SK-N-SH treated with all-trans-retinoic acid at 6 μM for 48 hours (cell line): ENCODE measurements at regions not wholly inside any gene's neighbourhood (a gene's known extent, or its start where the extent isn't known, plus 50 kb on each side); places are given as distances from the start of the nearest gene placed in this dataset.

Experiments used
- ATAC-seq: fragments of 200-7000 bp; cut with Tn5 transposase; 3 replicates; pipeline ENCODE4 v1.9.1; 2020; ENCODE audit warnings: mild to moderate bottlenecking, moderate library complexity
- ARNTL ChIP-seq: fragments of 450-650 bp; formaldehyde crosslinking; IDR thresholded peaks from 2 replicates; pipeline ENCODE4 v1.5.0; 2020; ENCODE audit warnings: low read depth, mild to moderate bottlenecking, moderate library complexity, borderline replicate concordance
- BACH2 ChIP-seq: fragments of 250-450 bp; sonication (Bioruptor Pico); IDR thresholded peaks from 2 replicates; pipeline ENCODE4 v1.9.0; 2021; ENCODE audit warnings: mild to moderate bottlenecking, borderline replicate concordance
- CREB5 ChIP-seq: fragments of 250-450 bp; sonication (Bioruptor Pico); IDR thresholded peaks from 2 replicates; pipeline ENCODE4 v1.5.1; 2020; ENCODE audit warnings: low read depth, mild to moderate bottlenecking, moderate library complexity
- CSDC2 ChIP-seq: fragments of 250-450 bp; sonication (Bioruptor Pico); IDR thresholded peaks from 2 replicates; pipeline ENCODE4 v1.5.0; 2020; ENCODE audit warnings: mild to moderate bottlenecking, moderate library complexity
- ESRRG ChIP-seq: fragments of 250-450 bp; sonication (Bioruptor Pico); IDR thresholded peaks from 2 replicates; pipeline ENCODE4 v1.6.1; 2021; ENCODE audit warnings: mild to moderate bottlenecking
- GLIS3 ChIP-seq: fragments of 250-450 bp; sonication (Bioruptor Pico); IDR thresholded peaks from 2 replicates; pipeline ENCODE4 v1.5.0; 2020; ENCODE audit warnings: mild to moderate bottlenecking, moderate library complexity
- ISL1 ChIP-seq: fragments of 250-450 bp; sonication (Bioruptor Pico); IDR thresholded peaks from 2 replicates; pipeline ENCODE4 v2.1.2; 2022; ENCODE audit warnings: mild to moderate bottlenecking, moderate library complexity
- OSR1 ChIP-seq: fragments of 250-450 bp; sonication (Bioruptor Pico); IDR thresholded peaks from 2 replicates; pipeline ENCODE4 v1.8.0; 2022; ENCODE audit warnings: moderate library complexity, mild to moderate bottlenecking, inconsistent platforms
- PPARA ChIP-seq: fragments of 250-450 bp; sonication (Bioruptor Pico); IDR thresholded peaks from 2 replicates; pipeline ENCODE4 v1.5.0; 2020; ENCODE audit warnings: mild to moderate bottlenecking, borderline replicate concordance
- RARB ChIP-seq: fragments of 250-450 bp; sonication (Bioruptor Pico); IDR thresholded peaks from 2 replicates; pipeline ENCODE4 v1.8.0; 2021; ENCODE audit warnings: mild to moderate bottlenecking, moderate library complexity
- SNAI2 ChIP-seq: fragments of 250-450 bp; sonication (Bioruptor Pico); IDR thresholded peaks from 2 replicates; pipeline ENCODE4 v1.5.0; 2020; ENCODE audit warnings: mild to moderate bottlenecking, moderate library complexity
- TCF4 ChIP-seq: fragments of 250-450 bp; sonication (Bioruptor Pico); IDR thresholded peaks from 2 replicates; pipeline ENCODE4 v1.8.0; 2021; ENCODE audit warnings: mild to moderate bottlenecking, moderate library complexity, borderline replicate concordance
- TOX ChIP-seq: fragments of 250-450 bp; sonication (Bioruptor Pico); IDR thresholded peaks from 2 replicates; pipeline ENCODE4 v1.8.0; 2021; ENCODE audit warnings: mild to moderate bottlenecking, moderate library complexity, borderline replicate concordance
- ZC3H10 ChIP-seq: fragments of 250-450 bp; sonication (Bioruptor Pico); IDR thresholded peaks from 2 replicates; pipeline ENCODE4 v1.5.1; 2021; ENCODE audit warnings: mild to moderate bottlenecking, moderate library complexity
- ZFP3 ChIP-seq: fragments of 250-450 bp; sonication (Bioruptor Pico); IDR thresholded peaks from 2 replicates; pipeline ENCODE4 v1.5.0; 2020; ENCODE audit warnings: mild to moderate bottlenecking, moderate library complexity
- ZFP30 ChIP-seq: fragments of 450-650 bp; formaldehyde crosslinking; IDR thresholded peaks from 2 replicates; pipeline ENCODE4 v1.5.0; 2022; ENCODE audit warnings: mild to moderate bottlenecking, moderate library complexity
- ZNF565 ChIP-seq: fragments of 450-650 bp; formaldehyde crosslinking; conservative IDR thresholded peaks from 2 replicates; pipeline ENCODE4 v1.5.0; 2020; ENCODE audit warnings: low read depth, mild to moderate bottlenecking, moderate library complexity
- ZNF8 ChIP-seq: fragments of 450-650 bp; formaldehyde crosslinking; IDR thresholded peaks from 2 replicates; pipeline ENCODE4 v1.5.0; 2020; ENCODE audit warnings: mild to moderate bottlenecking, moderate library complexity
- TF ChIP-seq, protein P1 (sequence below): fragments of 250-450 bp; sonication (Bioruptor Pico); IDR thresholded peaks from 2 replicates; pipeline ENCODE4 v1.5.0; 2020; ENCODE audit warnings: mild to moderate bottlenecking, moderate library complexity
- TF ChIP-seq, protein P2 (sequence below): fragments of 250-450 bp; sonication (Bioruptor Pico); IDR thresholded peaks from 2 replicates; pipeline ENCODE4 v1.8.0; 2021; ENCODE audit warnings: low read depth, mild to moderate bottlenecking, moderate library complexity, borderline replicate concordance
- TF ChIP-seq, protein P3 (sequence below): fragments of 250-450 bp; sonication (Bioruptor Pico); IDR thresholded peaks from 2 replicates; pipeline ENCODE4 v1.8.0; 2020; ENCODE audit warnings: mild to moderate bottlenecking, moderate library complexity, borderline replicate concordance
- TF ChIP-seq, protein P4 (sequence below): fragments of 250-450 bp; sonication (Bioruptor Pico); IDR thresholded peaks from 2 replicates; pipeline ENCODE4 v1.5.1; 2021; ENCODE audit warnings: mild to moderate bottlenecking, moderate library complexity

DNA sequence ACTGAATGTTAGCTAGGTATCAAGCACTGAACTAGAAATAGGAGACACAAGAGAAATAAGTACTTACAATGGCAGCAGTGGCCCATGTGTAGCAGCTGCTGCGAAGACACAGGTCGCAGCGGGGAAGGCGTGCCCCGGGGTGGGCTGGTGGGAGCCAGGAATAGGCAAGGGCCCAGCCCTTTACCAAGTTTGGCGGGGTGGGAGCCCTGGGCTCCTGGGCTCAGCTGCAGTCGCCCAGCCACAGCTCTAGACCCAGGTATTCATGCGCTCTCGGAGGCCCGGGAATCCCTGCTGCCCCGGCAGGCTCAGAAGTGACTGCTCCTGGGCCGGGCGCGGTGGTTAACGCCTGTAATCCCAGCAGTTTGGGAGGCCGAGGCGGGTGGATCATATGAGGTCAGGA, 1287.3 kb downstream of the CNTNAP5 start (continued):
- TF ChIP-seq, protein P1, sequence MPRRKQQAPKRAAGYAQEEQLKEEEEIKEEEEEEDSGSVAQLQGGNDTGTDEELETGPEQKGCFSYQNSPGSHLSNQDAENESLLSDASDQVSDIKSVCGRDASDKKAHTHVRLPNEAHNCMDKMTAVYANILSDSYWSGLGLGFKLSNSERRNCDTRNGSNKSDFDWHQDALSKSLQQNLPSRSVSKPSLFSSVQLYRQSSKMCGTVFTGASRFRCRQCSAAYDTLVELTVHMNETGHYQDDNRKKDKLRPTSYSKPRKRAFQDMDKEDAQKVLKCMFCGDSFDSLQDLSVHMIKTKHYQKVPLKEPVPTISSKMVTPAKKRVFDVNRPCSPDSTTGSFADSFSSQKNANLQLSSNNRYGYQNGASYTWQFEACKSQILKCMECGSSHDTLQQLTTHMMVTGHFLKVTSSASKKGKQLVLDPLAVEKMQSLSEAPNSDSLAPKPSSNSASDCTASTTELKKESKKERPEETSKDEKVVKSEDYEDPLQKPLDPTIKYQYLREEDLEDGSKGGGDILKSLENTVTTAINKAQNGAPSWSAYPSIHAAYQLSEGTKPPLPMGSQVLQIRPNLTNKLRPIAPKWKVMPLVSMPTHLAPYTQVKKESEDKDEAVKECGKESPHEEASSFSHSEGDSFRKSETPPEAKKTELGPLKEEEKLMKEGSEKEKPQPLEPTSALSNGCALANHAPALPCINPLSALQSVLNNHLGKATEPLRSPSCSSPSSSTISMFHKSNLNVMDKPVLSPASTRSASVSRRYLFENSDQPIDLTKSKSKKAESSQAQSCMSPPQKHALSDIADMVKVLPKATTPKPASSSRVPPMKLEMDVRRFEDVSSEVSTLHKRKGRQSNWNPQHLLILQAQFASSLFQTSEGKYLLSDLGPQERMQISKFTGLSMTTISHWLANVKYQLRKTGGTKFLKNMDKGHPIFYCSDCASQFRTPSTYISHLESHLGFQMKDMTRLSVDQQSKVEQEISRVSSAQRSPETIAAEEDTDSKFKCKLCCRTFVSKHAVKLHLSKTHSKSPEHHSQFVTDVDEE (CRISPR knock-in tag), result no peak
- TF ChIP-seq GLIS3, result no peak
- no peak for TF ChIP-seq SNAI2 (CRISPR knock-in tag)
- TF ChIP-seq BACH2 (CRISPR knock-in tag), result no peak
- no peak for TF ChIP-seq RARB

DNA sequence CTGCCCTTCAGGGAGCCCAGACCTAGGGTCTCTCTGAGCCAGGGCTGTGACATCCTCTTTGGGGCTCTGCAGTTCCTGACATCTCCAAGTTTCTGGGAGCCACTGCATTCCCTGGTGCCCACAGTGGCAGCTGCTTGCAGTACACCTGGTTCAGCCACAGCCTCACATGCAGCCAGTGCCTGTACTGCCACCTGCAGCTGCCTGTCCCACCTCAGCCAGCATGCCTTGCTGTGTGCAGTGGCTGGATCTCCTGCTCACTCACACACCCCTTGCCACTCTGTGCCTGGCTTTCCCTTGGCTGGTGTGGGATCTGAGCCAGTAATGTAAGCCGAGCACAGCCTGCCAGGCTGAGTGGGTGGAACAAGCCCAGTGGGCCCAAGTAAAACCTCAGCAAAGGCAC, 1288.7 kb downstream of the CNTNAP5 start:
- TF ChIP-seq, protein P2, sequence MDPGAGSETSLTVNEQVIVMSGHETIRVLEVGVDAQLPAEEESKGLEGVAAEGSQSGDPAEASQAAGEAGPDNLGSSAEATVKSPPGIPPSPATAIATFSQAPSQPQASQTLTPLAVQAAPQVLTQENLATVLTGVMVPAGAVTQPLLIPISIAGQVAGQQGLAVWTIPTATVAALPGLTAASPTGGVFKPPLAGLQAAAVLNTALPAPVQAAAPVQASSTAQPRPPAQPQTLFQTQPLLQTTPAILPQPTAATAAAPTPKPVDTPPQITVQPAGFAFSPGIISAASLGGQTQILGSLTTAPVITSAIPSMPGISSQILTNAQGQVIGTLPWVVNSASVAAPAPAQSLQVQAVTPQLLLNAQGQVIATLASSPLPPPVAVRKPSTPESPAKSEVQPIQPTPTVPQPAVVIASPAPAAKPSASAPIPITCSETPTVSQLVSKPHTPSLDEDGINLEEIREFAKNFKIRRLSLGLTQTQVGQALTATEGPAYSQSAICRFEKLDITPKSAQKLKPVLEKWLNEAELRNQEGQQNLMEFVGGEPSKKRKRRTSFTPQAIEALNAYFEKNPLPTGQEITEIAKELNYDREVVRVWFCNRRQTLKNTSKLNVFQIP, result no peak
- TF ChIP-seq ZNF8 (CRISPR knock-in tag) (no peak), ZNF565 (CRISPR knock-in tag) (no peak), ZC3H10 (no peak), TCF4 (CRISPR knock-in tag) (no peak), GLIS3 (no peak), TOX (CRISPR knock-in tag) (no peak), ISL1 (CRISPR knock-in tag) (no peak), RARB (no peak), SNAI2 (CRISPR knock-in tag) (no peak), ZFP30 (CRISPR knock-in tag) (no peak), OSR1 (CRISPR knock-in tag) (no peak), CREB5 (CRISPR knock-in tag) (no peak), ESRRG (CRISPR knock-in tag) (no peak), BACH2 (CRISPR knock-in tag) (no peak), CSDC2 (CRISPR knock-in tag) (no peak)
- TF ChIP-seq, protein P3, sequence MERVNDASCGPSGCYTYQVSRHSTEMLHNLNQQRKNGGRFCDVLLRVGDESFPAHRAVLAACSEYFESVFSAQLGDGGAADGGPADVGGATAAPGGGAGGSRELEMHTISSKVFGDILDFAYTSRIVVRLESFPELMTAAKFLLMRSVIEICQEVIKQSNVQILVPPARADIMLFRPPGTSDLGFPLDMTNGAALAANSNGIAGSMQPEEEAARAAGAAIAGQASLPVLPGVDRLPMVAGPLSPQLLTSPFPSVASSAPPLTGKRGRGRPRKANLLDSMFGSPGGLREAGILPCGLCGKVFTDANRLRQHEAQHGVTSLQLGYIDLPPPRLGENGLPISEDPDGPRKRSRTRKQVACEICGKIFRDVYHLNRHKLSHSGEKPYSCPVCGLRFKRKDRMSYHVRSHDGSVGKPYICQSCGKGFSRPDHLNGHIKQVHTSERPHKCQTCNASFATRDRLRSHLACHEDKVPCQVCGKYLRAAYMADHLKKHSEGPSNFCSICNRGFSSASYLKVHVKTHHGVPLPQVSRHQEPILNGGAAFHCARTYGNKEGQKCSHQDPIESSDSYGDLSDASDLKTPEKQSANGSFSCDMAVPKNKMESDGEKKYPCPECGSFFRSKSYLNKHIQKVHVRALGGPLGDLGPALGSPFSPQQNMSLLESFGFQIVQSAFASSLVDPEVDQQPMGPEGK (CRISPR knock-in tag), result no peak
- no peak for ATAC-seq

DNA sequence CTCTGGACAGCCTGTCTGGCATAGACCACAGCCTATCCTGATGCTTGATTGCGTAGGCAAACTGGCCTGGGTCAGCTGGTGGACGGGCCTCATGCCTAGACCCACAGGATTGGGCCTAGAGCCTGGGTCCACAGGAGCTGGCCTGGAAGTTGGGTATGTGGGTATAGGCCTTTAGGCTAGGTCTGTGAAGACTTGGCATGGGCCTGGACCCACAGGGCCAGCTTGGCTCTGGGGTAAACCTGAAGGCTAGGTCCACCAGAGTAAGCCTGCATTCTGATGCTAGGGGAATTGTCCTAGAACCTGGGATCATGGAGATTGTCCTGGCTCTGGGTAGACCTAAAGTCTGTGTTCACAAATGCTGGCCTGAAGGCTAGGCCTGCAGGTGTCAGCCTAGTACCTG, 1293.7 kb downstream of the CNTNAP5 start:
- no peak for TF ChIP-seq SNAI2 (CRISPR knock-in tag)
- no peak for TF ChIP-seq ZC3H10
- no peak for ATAC-seq

DNA sequence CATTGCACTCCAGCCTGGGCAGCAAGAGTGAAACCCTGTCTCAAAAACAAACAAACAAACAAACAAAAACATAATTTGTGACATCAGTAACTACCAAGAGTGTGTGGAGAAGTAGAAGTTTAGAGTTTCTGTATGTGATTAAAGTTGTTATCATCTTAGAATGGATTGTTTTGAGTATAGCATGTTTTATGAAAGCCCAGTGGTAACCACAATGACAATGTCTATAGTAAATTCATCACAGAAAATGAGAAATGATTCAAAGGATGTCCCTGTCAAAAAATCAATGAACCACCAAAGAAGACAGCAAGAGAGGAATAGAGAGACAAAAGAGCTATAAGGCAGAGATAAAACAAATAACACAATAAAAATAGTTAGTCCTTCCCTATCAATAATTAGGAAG, 1299.2 kb downstream of the CNTNAP5 start:
- ATAC-seq, result no peak
- TF ChIP-seq ZNF8 (CRISPR knock-in tag), result no peak

- ATAC-seq, result no peak
These were observed 1305.0 kb downstream of the CNTNAP5 start for GRCh38 chr2:125330133-125330532.

More at GRCh38 chr2:125330133-125330532, 1305.0 kb downstream of the CNTNAP5 start:
- TF ChIP-seq OSR1 (CRISPR knock-in tag) (no peak), BACH2 (CRISPR knock-in tag) (no peak), ZNF8 (CRISPR knock-in tag) (no peak), ISL1 (CRISPR knock-in tag) (no peak), ZFP30 (CRISPR knock-in tag) (no peak), ESRRG (CRISPR knock-in tag) (no peak), RARB (no peak), TCF4 (CRISPR knock-in tag) (no peak), ARNTL (no peak), PPARA (CRISPR knock-in tag) (no peak), TOX (CRISPR knock-in tag) (no peak), ZFP3 (CRISPR knock-in tag) (no peak), SNAI2 (CRISPR knock-in tag) (no peak)
- TF ChIP-seq, protein P4, sequence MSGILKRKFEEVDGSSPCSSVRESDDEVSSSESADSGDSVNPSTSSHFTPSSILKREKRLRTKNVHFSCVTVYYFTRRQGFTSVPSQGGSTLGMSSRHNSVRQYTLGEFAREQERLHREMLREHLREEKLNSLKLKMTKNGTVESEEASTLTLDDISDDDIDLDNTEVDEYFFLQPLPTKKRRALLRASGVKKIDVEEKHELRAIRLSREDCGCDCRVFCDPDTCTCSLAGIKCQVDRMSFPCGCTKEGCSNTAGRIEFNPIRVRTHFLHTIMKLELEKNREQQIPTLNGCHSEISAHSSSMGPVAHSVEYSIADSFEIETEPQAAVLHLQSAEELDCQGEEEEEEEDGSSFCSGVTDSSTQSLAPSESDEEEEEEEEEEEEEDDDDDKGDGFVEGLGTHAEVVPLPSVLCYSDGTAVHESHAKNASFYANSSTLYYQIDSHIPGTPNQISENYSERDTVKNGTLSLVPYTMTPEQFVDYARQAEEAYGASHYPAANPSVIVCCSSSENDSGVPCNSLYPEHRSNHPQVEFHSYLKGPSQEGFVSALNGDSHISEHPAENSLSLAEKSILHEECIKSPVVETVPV (CRISPR knock-in tag), result no peak
- TF ChIP-seq, protein P2, result no peak
